ENCODE measurements at regions not wholly inside any gene's neighbourhood (a gene's known extent, or its start where the extent isn't known, plus 50 kb on each side); places are given as distances from the start of the nearest gene placed in this dataset.

DNA sequence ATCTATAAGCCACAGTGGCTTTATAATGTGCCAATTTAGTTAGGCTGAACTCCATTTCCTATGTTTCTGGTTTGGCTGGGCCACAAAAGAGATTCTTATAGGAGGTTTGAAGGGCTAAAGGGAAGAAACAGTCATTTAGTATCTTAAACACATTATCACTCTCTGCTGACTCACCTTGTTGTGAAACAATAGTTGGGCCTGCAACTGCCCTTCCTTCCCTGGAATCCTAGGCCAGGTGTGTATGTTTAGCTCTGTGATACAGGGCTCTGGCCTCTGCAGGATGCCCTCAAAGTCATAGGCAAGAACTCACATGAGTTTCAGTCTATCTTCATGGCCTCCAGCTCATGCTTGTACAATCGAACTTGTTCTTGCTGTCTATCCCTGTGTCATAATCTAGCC lies 400.0 kb upstream of the CELF4 start:
- no peaks in the 10 kb centered on the region for H3K9me1 ChIP-seq (replicated peaks; ENCODE audit: control insufficient read depth, extremely low read depth, insufficient read depth, low read length)
- intact Hi-C loops (cut with micrococcal nuclease) (no loop called here), dilution Hi-C loops (cut with MboI; ENCODE audit: extremely low pct_ligation_motif_present, low sequenced_read_pairs) (no loop called here)
- FAIRE-seq (no peak), DNase-seq (ENCODE audit: low read depth, low spot score) (no peak)
- no peaks in the 10 kb centered on the region for H3K79me2 ChIP-seq (ENCODE audit: control insufficient read depth, insufficient read depth, low read length)
- no peak overlapping the region for H3K9ac ChIP-seq (replicated peaks; ENCODE audit: extremely low read depth, insufficient read depth, low read length)
- H3K4me2 ChIP-seq (ENCODE audit: insufficient read depth, low read length), result no peak overlapping the region
- H3K27ac ChIP-seq (ENCODE audit: insufficient read depth, low read depth, low read length), result no peak overlapping the region
- ChIA-PET POLR2A (no interaction called here), CTCF (no interaction called here)
- BruUV-seq (replicated peaks), result no TSS peak
- TF ChIP-seq JUN (IDR thresholded peaks at IDR 0.05; ENCODE audit: borderline replicate concordance, insufficient read depth, insufficient read length, low read depth), result no peak
- no peak for TF ChIP-seq FOS (IDR thresholded peaks at IDR 0.05; ENCODE audit: borderline replicate concordance, insufficient read depth, low read length)
- TF ChIP-seq EZH2 (IDR thresholded peaks at IDR 0.05; ENCODE audit: borderline replicate concordance, low read depth, low read length, severe bottlenecking), result no peak
- TF ChIP-seq, protein P1, sequence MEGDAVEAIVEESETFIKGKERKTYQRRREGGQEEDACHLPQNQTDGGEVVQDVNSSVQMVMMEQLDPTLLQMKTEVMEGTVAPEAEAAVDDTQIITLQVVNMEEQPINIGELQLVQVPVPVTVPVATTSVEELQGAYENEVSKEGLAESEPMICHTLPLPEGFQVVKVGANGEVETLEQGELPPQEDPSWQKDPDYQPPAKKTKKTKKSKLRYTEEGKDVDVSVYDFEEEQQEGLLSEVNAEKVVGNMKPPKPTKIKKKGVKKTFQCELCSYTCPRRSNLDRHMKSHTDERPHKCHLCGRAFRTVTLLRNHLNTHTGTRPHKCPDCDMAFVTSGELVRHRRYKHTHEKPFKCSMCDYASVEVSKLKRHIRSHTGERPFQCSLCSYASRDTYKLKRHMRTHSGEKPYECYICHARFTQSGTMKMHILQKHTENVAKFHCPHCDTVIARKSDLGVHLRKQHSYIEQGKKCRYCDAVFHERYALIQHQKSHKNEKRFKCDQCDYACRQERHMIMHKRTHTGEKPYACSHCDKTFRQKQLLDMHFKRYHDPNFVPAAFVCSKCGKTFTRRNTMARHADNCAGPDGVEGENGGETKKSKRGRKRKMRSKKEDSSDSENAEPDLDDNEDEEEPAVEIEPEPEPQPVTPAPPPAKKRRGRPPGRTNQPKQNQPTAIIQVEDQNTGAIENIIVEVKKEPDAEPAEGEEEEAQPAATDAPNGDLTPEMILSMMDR (IDR thresholded peaks at IDR 0.05; ENCODE audit: extremely low read depth in 1 of 2, insufficient read depth in 1 of 2, low read depth in 1 of 2, low read length in 2 of 2), result no peak
- no peak for TF ChIP-seq GATA2 (IDR thresholded peaks at IDR 0.05; ENCODE audit: insufficient read depth, insufficient read length, low read depth, low read length)
- TF ChIP-seq, protein P2, sequence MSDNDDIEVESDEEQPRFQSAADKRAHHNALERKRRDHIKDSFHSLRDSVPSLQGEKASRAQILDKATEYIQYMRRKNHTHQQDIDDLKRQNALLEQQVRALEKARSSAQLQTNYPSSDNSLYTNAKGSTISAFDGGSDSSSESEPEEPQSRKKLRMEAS (IDR thresholded peaks at IDR 0.05; ENCODE audit: insufficient read depth, insufficient read length), result no peak
- no peak for TF ChIP-seq POLR2AphosphoS5 (IDR thresholded peaks at IDR 0.05; ENCODE audit: insufficient read depth, low read depth, low read length)
- no peak for TF ChIP-seq POLR2A (IDR thresholded peaks at IDR 0.05; ENCODE audit: low read depth, low read length)
- no peak for TF ChIP-seq MYC (IDR thresholded peaks at IDR 0.05; ENCODE audit: low read depth, low read length)
- H3K4me1 ChIP-seq (ENCODE audit: control insufficient read depth, extremely low read depth, insufficient read depth, low read length), result no peaks in the 10 kb centered on the region
- H3K9me3 ChIP-seq (replicated peaks; ENCODE audit: control insufficient read depth, insufficient read depth, low read length), result peaks cover 5% of the 10 kb centered on the region
- H3K36me3 ChIP-seq (ENCODE audit: control insufficient read depth in 2 of 2, extremely low read depth in 1 of 2, insufficient read depth in 2 of 2, low read length in 2 of 2), result no peaks in the 10 kb centered on the region
- no peaks in the 10 kb centered on the region for H3K27me3 ChIP-seq (ENCODE audit: control insufficient read depth in 2 of 2, insufficient read depth in 2 of 2, low read length in 2 of 2)
- no peak overlapping the region for H3K4me3 ChIP-seq (replicated peaks in 1 of 3; ENCODE audit: insufficient read depth in 1 of 3, low read depth in 1 of 3, low read length in 3 of 3)
- H2AFZ ChIP-seq (ENCODE audit: low read depth, low read length), result no peak overlapping the region
- no peaks in the 10 kb centered on the region for H4K20me1 ChIP-seq (replicated peaks; ENCODE audit: control insufficient read depth, extremely low read depth, insufficient read depth, low read length)

Data from endothelial cell of umbilical vein (primary cell).